Germinal center (tissue), 1 donor: ENCODE measurements at regions not wholly inside any gene's neighbourhood (a gene's known extent, or its start where the extent isn't known, plus 50 kb on each side); places are given as distances from the start of the nearest gene placed in this dataset.

Experiments
- DNase-seq: peaks from one replicate; pipeline ENCODE4 v3.0.0; 2012; ENCODE audit warnings: mixed read lengths, low spot score

DNA sequence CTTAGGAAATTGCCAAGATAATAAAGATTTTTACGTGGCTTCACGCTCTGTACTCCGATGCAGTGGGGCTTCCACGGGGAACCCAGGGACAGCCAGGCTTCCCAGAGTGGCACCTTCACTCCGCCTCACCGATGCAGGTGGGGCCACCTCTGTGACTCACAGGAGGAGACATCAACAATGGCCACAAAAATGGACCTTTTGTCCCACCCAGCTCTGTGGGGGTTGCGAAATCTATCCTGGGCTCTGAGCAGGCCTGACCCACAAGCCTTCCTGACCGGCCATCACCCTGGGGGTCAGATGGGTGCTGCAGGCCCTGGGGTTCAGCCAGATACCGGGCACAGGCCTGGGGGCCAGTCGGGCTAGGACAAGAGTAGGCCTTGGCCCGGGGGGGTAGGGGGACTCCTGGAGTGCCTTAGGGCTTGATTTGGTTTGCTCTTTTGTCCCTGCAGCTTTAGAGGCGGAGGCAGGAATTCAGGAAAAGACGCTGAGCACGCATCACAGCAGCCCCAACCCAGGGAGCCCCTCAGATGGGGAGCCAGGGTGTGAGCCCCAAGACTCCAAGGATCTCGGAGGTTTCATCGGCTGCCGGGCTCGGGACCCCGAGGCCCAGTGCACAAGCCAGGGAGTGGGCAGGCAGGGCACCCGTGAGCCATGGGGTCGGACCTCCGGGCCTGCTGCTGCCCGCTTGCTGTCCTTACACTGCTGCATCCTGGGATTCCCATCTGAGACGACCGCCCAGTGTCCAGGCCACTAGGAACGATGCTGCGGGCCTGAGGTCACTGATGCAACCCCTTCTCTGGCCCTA, 136.5 kb upstream of the NKX1-1 start:
- no peak for DNase-seq

DNA sequence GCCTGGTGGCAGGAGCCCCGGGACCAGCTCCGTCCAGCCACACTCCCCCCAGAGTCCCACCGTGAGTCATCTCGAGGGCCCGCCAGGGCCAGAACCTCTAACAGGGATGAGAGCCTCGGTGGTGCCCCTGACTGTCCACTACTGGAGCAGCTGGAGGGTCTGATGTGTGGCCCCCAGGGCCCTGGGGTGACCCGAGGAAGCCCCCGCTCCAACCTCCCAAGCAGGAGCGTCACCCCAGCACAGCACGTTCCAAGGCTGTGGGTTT, 135.9 kb upstream of the NKX1-1 start:
- DNase-seq: no peak

DNA sequence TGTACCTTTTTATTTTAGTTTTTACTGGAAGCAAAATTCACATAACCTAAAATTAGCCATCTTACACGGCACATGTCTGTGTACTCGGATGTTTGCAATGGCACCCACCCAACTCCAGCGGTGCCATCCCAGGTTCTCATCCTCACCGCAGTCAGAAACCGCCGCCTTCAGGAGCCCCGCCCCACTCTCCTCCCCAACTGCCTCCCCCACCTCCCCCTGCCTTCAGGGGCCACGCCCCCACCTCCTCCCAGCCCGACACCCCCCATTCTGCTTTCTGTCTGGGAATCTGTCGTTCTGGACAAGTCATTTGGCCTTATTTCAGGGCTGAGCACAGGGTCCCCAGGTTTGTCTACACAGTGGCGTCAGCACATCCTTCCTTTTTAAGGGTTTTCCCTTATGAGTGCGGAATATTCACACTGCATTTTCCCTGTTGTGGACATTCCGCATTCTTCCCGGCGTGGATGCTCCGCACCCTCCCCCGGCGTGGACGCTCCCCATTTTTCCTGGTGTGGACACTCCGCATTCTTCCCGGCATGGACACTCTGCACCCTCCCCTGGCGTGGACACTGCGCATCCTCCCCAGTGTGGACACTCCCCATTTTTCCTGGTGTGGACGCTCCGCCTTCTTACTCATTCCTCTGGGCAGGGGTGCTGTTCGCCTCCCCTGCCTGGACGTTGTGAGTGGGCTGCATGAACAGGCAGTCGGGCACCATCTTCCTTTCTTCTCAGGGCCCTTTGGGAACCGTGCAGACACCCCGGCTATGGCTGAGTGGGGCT, 135.4 kb upstream of the NKX1-1 start:
- no peak for DNase-seq

DNA sequence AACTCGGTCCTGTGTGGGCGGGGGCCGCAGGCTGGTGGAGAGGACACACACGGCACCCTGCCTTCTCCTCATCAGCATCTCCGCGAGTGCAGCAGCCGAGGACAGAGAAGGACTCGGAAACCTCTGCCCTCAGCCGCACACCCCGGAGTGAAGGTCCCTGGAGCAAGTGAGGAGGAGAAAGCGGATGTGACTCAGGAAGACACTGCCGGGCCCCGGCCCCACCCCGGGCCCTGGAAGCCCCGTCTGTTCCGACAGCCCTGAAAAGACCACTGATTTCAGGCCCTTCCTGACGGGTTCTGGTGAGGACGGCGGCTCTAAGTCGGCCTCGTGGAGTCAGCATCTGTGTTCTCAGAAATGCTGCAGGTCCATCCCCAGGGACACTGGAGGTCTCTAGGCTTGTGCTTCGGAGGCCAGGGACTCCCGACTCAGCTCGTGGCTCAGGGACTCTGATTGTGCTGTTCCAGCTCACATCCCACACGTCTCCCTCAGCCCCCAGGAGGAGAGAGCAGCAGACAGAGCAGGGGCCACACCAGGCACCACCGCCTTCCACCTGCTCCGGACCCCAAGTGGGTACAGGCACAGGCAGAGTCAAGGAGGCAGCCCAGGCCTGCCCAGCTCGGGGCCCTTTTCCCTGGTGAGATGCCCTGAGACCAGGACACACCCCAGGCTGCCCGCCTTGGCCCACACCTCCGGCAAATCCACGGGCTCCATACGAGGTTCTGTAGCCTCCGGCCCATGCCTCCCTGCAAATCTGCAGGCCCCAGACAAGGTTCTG, 134.5 kb upstream of the NKX1-1 start:
- no peak for DNase-seq

DNA sequence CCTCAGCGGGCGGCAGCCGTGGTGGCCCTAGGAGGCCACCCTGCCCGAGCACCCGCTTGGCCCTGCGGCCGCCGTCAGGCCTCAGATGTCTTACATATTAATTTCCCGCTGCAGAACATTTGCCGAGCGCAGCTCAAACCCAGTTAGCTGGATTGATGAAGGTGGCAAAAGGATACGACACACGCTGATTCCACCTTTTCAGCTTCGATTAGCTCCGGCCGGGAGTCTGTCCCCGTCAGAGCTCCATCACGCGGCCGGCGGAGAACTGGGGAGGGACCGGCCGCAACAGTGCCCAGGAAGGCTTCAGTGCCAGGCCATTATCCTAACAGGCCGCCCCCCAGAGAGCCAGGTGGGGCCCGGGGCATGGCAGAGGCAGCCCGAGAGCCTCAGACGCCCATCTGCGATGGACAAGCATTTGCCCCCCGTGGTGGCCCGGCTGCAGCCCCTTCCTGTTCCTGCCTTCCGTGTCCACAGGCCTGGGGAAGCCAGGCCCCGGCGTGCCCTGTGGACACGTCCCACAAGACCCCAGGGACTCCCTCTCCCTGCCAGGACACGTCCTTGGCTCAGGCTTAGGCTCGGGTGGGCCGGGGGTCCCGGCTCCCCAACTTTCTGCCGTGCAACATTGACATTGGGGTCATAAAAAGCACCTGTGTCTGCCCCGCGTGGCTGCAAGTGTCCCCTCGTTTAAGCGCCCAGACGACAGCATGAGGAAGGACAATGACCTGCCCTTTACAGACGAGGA, 133.8 kb upstream of the NKX1-1 start:
- no peak for DNase-seq

DNA sequence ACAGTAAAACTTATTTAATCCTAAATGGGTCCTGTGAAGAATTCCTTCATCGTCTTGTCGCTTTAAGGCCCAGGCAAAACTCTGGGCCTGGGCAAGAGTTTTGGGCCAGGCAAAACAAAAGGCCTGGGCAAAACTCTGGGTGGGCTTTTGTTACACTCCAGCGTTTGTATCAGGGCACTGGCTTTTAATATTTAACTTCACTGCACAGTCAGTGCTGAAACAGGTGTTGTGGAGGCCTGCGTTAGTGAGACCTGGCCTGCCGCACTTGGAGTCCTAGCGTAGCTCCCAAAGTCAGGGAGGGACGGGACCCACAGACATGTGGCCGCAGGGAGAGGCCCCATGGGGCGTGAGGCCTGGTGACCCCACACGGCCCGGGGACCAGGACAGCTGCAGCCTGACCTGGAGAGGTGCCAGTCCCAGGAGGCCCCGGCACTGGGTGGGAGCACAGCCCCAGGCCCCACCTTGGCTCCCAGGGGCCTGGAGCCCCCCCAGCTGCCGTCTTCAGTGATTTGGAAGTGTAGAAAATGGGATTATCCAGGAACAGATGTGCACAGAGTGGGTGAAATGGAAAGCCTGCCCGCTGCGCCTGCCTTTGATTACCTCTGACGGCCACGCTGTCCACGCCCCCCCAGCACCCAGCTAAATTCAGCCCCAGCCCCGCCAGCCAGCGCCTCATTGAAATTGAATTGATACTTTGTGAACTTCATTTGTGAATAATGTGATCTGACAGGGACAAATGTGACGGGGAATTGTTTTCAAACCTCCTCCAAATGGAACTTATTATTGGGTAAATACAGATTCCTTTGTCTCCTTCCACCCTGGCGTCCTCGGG, 132.9 kb upstream of the NKX1-1 start:
- DNase-seq: no peak

DNA sequence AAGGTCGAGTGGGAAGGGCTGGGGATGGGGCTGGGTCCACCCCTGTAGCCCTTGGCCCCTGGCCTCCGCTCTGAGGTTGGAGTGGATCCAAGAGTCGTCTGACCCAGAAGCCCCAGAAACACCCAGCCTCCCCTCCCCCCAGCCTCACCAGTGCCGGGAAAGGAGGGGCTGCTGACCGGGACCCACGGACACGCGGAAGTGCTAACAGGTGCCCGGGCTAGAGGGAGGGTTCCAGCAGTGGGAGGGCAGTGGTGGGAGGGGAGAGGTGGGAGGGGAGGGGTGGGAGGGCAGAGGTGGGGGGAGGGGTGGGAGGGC, 131.8 kb upstream of the NKX1-1 start:
- DNase-seq: no peak

DNA sequence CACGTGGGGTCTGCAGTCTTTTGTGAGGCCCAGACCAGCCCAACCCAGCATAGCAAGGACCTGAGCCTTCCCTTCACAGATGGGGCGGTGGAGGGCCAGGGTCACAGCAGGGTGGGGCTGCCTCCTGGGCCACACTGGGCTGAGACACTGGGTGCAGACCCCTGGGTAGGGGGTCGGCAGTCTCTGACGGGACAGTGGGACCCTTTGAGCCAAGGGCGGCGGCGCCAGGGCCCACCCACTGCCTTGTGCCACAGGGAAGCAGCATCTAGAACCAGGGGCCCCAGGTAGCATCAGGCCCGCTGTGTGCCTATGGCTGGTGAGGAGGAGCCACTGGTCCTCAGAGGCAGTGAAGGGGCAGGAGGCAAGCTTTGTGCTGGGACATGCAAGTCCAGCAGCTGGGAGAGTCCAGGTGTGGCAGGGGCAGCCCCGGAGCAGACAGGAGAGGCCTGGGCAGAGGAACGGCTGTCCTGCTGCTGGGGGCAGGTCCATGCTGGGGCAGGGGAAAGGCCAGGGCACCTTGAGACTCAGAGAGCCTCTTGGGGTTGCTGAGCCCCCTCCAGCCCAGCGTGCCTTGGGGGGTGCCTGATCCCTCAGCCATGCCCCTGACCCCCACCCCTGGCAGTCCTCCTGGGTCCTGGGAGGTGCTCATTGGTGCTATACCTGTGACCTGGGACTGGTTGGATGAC, 131.3 kb upstream of the NKX1-1 start:
- no peak for DNase-seq

DNA sequence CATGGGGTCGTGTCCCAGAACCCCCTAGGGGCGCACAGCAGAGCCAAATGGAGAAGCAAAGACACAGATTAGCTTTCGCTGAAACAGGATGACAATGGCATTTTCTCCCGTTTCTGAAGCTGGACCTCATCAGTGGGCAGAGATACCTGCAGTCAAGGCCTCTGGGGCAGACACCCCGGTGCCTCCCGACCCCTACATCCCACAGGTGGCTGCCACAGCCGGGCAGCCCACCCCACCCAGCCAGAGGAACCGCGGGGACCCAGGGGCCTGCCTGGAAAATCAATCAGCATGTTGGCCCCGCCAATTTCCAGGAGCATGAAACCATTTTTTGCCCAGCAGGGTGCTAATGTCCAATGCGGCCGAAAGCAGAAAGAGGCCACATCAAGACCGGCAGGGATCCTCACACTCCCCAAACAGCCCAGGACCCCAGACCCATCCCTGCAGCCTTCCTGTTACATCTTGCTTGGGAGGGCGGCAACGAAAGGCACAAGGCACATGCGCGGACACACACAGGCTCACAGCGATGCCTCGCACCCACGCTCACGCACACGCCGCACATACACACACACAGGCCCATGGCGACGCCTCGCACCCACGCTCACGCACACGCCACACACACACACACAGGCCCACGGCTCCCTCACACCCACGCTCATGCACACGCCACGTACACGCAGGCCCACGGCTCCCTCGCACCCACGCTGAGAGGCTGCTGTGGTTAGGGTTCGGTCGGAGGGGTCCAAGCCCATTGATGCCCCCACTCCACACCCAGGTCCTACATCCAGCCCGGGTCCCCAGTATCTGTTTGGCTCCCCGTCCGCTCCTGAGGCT, 130.6 kb upstream of the NKX1-1 start:
- no peak for DNase-seq

DNA sequence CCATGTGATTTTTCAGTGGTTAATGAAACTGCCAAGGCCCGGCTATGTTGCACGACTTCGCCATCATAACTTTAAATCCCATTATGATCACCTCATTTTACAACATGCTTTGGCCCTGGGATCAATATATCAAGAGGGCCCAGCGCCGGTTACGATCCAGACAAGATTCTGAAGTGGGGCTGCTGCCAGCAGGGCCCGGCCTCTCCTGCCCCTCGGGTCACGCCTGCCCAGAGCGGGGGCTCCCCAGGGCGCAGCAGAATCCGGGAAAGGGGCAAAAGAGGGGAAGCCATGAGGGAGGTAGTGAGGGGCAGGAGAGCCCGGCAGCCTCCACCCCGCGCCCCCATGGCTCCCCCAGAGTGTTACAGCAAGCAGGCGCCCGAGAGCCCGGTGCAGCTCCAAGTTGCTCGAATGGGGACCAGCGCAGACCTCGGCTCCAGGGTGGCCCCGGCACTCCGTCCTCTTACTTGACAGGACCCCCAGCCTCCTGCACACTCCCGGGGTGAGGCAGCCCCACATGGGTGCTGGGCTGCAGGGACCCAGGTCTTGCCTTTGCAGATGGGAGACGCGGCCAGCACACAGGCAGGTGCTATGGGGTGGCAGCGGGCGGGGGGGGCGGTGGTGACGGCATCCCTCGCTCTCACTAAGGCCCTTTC, 129.8 kb upstream of the NKX1-1 start:
- no peak for DNase-seq

DNA sequence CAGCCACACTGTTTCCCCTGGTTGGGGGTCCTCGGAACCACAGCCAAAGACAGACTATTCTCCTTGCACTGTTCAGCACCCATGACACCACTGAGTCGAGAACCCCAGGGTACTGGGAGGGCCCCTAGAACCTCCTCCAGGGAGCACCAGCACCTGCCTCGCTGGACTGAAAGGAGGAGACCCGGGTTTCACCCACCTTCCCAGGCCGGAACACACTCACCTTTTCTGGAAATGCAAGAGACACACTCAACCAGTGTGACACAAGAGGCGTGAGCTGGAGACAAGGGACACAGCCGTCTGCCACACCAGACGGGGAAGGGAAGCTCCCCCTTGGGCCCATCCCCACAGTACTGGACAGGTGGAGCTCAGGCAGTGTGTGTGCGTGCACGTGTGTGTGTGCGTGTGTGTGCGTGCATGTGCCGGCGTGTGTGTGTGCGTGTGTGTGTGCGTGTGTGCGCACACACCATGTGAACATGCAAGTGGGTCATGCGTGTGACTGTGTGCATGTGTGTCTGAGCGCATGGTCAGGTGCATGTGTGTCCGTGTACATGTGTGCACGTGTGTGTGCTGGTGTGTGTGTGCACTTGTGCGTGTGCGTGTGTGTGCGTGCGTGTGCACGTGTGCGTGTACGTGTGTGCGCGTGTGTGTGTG, 128.8 kb upstream of the NKX1-1 start:
- no peak for DNase-seq

DNA sequence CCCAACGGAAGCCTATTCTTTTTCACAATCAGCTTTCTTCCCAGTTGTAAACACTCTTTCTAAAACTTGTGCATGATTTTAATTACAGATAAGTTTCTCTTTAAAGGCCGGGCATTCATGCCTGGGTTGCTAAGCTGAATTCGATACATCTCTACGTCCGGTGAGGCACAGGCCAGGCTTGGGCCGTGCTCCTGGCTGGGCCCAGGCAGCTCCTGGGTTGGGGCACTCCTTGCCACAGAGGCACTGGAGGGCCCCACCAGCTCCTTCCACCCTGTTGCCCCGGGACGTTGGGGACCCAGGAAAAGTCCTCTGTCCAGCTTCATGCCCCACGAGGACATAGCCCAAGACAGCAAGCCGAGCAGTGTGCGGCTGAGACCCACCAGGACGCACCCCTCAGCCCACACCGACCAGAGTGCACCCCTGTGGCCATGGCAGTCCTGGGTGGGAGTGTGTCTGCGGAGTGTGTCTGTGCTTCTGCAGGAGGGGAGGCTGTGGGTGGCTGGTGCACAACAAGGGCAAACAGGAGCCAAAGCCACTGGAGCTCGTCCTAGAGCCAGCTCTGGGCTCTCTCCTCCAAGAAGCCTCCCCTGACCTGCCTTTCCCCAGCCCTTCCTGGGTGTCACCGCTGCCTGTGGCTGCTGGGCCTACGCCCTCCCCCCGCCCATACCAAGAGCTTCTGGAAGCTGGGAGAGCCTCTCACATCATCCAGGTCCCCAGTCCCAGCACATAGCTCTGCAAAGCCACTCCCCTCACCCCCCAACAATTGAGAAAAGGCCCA, 128.0 kb upstream of the NKX1-1 start:
- no peak for DNase-seq

DNA sequence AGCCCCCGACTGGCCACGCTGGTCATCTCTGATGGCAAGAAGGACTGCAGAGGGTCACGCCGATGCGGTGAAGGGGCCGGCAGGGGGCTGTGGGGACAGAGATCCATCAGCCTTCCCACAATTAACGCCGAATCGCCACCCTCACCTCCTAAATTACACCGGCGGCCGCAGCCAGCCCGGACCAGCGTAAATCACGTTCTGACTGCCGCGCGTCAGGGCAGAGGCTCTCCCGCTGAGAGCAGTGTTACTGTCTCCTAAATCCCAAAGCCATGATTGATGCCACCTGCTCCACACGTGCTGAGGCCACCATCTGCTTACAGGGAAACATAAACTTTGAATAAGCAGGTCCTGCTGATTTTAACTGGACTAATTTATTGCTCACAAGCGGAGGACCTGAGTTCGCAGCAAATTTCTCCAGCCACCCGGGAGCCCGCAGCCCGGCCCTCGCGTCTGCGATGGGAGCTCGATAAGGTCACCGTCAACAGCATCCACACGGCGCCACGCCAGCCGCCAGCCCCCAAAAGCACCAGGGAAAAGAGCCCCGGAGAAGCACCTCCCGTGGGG, 127.3 kb upstream of the NKX1-1 start:
- DNase-seq: no peak

DNA sequence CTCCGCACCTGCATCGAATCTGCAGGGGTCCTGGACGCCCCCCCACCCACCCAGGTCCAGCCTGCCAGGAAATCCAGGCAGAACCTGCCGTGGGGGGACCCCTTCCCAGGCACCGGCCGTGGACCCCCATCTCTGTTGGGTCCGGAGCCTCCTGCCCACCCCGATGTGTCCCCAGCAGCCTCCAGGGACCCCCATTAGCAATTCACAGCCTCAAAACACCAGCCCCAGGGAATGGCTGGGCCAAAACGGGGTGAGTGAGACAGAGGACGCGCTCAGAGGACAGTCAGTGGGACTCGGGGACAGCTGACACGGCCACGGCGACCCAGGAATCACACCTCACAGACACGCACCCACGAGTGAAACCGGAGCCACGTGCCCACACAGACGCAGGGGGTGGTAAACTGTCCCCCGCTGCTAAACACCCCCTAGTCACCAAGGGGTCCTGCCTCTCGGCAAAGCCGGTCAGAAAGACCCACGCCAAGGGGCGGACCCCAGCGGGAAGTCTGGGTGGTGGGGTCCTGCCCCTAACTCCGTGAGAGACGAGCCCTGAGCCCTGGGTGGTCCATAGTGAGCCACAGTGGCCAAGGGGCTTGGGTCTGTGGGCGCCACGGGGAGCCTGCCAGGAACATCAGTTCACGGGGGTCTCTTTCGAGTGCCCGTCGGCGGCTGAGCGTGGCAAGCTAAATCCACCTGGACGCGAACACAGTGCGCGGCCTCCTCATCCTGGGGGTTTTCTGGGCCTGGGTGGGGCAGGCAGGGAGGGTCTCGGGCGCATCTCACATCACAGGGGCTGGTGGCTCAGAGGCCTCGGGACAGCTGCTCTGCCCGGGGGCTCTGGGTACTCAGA, 126.5 kb upstream of the NKX1-1 start:
- DNase-seq: no peak

DNA sequence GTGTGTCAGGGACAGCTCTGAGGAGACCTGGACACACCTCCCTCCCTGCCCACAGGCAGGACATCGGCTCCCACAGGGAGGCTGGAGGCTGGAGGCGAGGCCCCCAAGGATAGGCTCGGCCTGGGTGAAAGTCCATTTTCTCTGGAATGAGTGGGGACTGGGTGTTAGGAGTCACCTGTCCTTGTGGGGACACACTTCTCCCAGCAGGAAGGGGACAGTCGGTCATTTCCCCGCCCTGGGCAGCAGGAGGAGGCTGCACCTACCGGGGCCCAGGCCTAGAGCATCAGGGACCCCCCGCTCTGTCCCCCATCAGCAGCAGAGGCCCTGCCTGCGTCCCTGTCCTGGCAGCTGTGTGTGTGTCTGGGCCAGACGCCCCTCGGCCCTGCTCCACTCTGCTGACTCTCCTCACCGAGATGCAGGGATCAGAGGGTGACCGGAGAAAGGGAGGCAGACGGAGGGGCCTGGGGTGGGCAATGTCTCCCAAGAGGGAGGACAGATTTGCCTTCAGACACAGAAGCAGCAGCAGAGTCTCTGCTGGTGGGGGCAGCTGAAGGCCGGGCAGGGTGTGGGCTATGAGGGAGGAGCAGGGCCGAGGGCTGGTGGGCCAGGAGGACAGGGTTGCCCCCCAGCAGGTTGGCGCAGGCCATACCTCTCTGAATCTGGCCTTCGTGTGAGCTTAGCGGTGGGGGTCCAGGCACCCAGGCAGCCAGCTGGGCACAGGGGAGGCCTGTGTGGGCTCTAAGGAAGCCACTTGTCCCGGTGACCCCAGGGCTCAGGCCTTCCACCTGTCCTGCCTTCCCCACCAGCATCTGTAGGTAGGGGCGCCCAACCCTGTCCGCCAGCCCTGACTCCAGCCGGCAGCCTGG, 125.7 kb upstream of the NKX1-1 start:
- no peak for DNase-seq

DNA sequence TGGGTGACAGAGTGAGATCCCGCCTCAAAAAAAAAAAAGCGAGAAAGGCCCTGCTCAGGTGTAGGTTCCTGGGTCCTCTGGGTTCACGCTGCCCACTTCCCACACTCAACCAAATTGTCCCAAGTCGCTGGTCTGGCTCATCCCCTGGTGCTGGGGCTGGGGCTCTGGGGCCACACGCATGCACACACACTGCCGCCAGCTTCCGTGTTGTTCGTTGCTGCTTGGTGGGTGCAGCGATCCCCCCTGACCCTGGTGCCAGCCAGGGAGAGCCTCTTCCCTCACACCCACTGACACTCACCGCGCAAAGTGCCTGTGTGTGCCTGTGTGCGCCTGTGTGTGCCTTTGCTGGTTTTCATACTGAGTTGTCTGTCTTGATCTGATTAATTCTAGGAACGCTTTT, 124.1 kb upstream of the NKX1-1 start:
- DNase-seq: no peak
